Neural crest cell (in vitro differentiated cells): ENCODE measurements at regions not wholly inside any gene's neighbourhood (a gene's known extent, or its start where the extent isn't known, plus 50 kb on each side); places are given as distances from the start of the nearest gene placed in this dataset.

Experiments
- DNase-seq: peaks from one replicate; pipeline ENCODE4 v3.0.0; 2021; ENCODE audit warnings: low read depth, mixed read lengths, low spot score
- H3K27ac Mint-ChIP-seq: one replicate; pipeline ENCODE4 v1.8.0; 2021; ENCODE audit warnings: mild to moderate bottlenecking, mixed read lengths; ENCODE audit not compliant: unreplicated experiment
- H3K27me3 Mint-ChIP-seq: 2 replicates; pipeline ENCODE4 v1.8.0; 2021; ENCODE audit warnings: low read depth, mild to moderate bottlenecking, mixed read lengths
- H3K36me3 Mint-ChIP-seq: 2 replicates; pipeline ENCODE4 v1.8.0; 2021; ENCODE audit warnings: low read depth, mild to moderate bottlenecking, mixed read lengths
- H3K4me1 Mint-ChIP-seq: 2 replicates; pipeline ENCODE4 v1.8.0; 2021; ENCODE audit warnings: mixed read lengths
- H3K4me3 Mint-ChIP-seq: one replicate; pipeline ENCODE4 v1.8.0; 2021; ENCODE audit warnings: mild to moderate bottlenecking, mixed read lengths
- H3K9me3 Mint-ChIP-seq: 2 replicates; pipeline ENCODE4 v1.8.0; 2021; ENCODE audit warnings: mixed read lengths
- TF ChIP-seq, protein P1 (sequence below): fragments of 200-600 bp; sonication (generic); conservative IDR thresholded peaks from 2 replicates; pipeline ENCODE4 v1.5.0; 2021; ENCODE audit warnings: antibody characterized with exemption, mild to moderate bottlenecking

DNA sequence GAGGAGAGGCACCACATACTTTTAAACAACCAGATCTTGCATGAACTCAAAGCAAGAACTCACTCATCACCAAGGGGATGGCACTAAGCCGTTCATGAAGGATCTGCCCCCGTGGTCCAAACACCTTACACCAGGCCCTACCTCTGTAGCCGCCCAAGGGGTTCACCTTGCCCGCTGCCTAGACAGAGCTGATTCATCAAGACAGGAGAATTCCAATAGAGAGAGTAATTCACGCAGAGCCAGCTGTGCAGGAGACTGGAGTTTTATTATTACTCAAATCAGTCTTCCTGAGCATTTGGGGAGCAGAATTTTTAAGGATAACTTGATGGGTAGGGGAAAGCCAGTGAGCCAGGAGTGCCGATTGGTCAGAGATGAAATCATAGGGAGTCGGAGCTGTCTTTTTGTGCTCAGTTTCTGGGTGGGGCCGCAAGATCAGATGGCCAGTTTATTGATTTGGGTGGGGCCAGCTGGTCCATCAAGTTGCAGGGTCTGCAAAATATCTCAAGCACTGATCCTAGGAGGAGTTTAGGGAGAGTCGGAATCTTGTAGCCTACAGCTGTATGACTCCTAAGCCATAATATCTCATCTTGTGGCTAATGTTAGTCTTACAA is 364.7 kb downstream of the PCDH7 start:
- H3K4me3 Mint-ChIP-seq, result no peak overlapping the region
- H3K9me3 Mint-ChIP-seq, result no peaks in the 10 kb centered on the region
- H3K27ac Mint-ChIP-seq, result no peak overlapping the region
- H3K4me1 Mint-ChIP-seq, result peaks cover 8% of the 10 kb centered on the region
- H3K36me3 Mint-ChIP-seq, result no peaks in the 10 kb centered on the region
- DNase-seq, result no peak
- H3K27me3 Mint-ChIP-seq, result no peaks in the 10 kb centered on the region
- TF ChIP-seq, protein P1, sequence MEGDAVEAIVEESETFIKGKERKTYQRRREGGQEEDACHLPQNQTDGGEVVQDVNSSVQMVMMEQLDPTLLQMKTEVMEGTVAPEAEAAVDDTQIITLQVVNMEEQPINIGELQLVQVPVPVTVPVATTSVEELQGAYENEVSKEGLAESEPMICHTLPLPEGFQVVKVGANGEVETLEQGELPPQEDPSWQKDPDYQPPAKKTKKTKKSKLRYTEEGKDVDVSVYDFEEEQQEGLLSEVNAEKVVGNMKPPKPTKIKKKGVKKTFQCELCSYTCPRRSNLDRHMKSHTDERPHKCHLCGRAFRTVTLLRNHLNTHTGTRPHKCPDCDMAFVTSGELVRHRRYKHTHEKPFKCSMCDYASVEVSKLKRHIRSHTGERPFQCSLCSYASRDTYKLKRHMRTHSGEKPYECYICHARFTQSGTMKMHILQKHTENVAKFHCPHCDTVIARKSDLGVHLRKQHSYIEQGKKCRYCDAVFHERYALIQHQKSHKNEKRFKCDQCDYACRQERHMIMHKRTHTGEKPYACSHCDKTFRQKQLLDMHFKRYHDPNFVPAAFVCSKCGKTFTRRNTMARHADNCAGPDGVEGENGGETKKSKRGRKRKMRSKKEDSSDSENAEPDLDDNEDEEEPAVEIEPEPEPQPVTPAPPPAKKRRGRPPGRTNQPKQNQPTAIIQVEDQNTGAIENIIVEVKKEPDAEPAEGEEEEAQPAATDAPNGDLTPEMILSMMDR, result no peak

DNA sequence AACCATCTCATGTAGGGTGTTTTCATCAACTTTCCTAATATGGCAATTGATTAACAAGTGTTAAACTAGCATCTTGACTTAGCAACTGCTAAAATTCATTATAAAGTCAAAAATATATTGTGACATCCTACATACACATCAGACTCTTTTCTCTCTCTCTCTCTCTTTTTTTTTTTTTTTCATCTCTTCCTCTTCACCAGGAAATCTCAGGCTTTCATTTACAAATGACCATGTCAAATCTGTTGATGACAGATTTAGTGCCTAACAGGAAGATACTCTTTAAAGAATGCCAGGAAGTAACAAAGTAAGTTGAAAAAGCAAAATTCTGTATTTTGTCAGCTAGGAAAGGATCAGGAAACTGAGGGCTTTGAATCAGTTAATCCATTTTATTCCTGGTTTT is 365.5 kb downstream of the PCDH7 start:
- H3K4me1 Mint-ChIP-seq, result peaks cover 8% of the 10 kb centered on the region
- no peaks in the 10 kb centered on the region for H3K36me3 Mint-ChIP-seq
- DNase-seq, result no peak
- no peaks in the 10 kb centered on the region for H3K9me3 Mint-ChIP-seq
- no peaks in the 10 kb centered on the region for H3K27me3 Mint-ChIP-seq
- no peak overlapping the region for H3K27ac Mint-ChIP-seq
- TF ChIP-seq, protein P1, result no peak
- no peak overlapping the region for H3K4me3 Mint-ChIP-seq

DNA sequence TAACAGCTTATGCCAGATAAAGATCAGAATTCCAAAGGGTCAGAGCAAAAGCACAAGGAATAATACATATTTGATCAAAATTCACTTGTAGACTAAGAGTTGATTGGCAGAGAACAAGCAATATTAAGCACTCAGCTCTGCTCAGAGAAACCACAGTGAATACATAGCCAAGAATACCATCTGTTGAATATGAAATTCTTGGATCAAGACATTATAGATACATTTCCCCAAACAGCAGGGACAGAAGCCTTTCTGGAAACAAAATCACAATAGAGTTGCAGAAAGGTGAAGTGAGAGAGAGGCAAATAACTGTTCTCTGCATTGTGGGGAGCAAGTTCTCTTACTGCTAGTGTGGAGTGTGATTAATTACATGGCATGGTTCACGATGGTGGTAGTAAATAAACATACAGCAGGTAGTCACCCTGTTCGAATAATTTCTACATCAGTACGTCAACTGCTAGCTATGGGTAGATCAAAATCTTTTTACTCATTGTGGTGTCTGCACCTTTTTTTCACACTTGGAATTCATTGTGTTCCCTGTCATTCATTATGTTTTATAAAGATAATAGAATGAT is 366.7 kb downstream of the PCDH7 start:
- H3K27ac Mint-ChIP-seq, result no peak overlapping the region
- H3K4me3 Mint-ChIP-seq, result no peak overlapping the region
- H3K36me3 Mint-ChIP-seq, result no peaks in the 10 kb centered on the region
- TF ChIP-seq, protein P1, result no peak
- H3K4me1 Mint-ChIP-seq, result peaks cover 8% of the 10 kb centered on the region
- H3K9me3 Mint-ChIP-seq, result no peaks in the 10 kb centered on the region
- DNase-seq, result no peak
- no peaks in the 10 kb centered on the region for H3K27me3 Mint-ChIP-seq

DNA sequence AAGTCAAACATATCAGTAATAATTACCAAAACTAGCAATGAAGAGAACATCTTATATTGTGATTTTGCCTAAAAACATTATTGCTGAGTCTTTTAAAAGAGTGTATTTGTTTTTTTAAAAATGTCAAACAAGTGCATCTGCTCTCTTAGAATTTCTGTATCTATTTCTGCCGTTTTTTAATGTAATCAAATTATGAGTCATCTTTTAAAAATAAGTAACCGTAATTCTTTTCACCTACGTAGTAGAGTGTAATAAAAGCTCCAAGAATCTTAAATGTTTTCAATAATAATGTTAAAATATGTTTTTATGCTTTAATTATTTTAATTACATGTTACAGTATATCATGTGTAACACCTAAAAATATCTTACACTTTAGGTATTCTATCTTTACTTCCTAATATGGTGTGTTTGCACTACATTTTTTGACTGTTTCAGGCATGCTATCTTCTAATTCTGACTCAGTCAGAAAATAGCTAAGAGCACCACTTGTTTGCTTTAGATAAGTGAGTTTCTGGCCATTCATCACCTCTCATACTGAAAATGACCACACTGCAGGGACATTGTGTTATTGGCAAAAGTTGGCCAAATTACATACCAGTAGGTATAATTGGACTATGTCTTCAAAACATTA is 368.5 kb downstream of the PCDH7 start:
- DNase-seq, result no peak
- TF ChIP-seq, protein P1, result no peak
- H3K4me3 Mint-ChIP-seq, result no peak overlapping the region
- no peak overlapping the region for H3K27ac Mint-ChIP-seq
- H3K36me3 Mint-ChIP-seq, result no peaks in the 10 kb centered on the region
- no peaks in the 10 kb centered on the region for H3K27me3 Mint-ChIP-seq
- peaks cover 8% of the 10 kb centered on the region for H3K4me1 Mint-ChIP-seq
- H3K9me3 Mint-ChIP-seq, result no peaks in the 10 kb centered on the region

DNA sequence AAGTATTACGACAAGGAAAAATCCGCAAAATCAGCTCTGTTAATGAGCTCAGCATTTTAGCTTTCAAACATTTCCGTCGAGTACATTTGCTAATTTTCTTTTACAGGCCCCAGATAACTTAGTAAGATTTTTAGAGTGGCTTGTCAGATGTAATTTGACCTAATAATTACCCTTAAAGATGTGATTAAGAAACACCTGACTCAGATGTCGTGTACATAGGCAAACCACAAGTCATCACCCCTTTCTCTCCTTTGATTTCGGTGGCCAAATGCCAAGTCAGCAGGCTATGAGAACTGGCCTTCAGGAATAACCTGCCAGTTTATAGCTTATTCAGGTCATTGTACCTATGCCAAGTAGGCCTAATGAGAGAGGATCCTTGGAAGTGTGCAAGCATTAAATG is 369.6 kb downstream of the PCDH7 start:
- H3K4me1 Mint-ChIP-seq, result peaks cover 8% of the 10 kb centered on the region
- no peak overlapping the region for H3K27ac Mint-ChIP-seq
- DNase-seq, result no peak
- no peaks in the 10 kb centered on the region for H3K27me3 Mint-ChIP-seq
- no peak overlapping the region for H3K4me3 Mint-ChIP-seq
- no peaks in the 10 kb centered on the region for H3K36me3 Mint-ChIP-seq
- no peaks in the 10 kb centered on the region for H3K9me3 Mint-ChIP-seq
- TF ChIP-seq, protein P1, result no peak
